ENCODE measurements at regions not wholly inside any gene's neighbourhood (a gene's known extent, or its start where the extent isn't known, plus 50 kb on each side); places are given as distances from the start of the nearest gene placed in this dataset.

DNA sequence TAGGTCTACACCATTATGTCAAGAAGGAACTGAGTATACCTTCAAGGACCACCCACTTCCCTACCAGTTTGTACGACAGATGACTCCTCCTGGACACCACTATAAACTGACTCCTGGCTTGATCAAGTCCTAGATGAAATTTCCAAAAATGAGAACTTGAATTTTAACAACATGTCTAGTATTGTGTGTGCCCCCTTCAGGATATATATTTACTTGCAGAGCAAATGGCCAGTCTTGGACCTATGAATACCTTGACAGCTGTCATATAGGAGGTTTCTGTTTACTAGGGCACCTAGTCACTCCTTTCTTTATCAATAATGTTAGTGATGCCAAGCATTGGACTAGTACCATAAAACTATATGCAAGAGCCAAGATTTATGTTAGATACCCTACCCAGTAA, 94.1 kb upstream of the TMEM26 start:
- Histone ChIP-seq H3K4ac (ENCODE audit: low read depth, low read length) (no peak overlapping the region), H3K18ac (ENCODE audit: low read depth, low read length) (no peak overlapping the region), H3K56ac (ENCODE audit: extremely low read depth, insufficient read depth, low read length) (no peak overlapping the region), H4K8ac (ENCODE audit: low read depth in 2 of 2, low read length in 2 of 2) (no peak overlapping the region), H3K79me1 (ENCODE audit: low read depth in 1 of 2, low read length in 2 of 2) (no peaks in the 10 kb centered on the region), H3K9me1 (ENCODE audit: insufficient read depth, low read length) (no peaks in the 10 kb centered on the region), H3K36me3 (ENCODE audit: control insufficient read depth, insufficient read depth, low read length) (no peaks in the 10 kb centered on the region), H2BK20ac (ENCODE audit: low read depth, low read length) (0 out of 2 replicates have a peak overlapping the region, but pooled peaks have one; percentile 15), H3K9ac (ENCODE audit: low read depth, low read length) (no peak overlapping the region), H3K9me3 (ENCODE audit: control insufficient read depth, insufficient read depth, low read length) (no peaks in the 10 kb centered on the region; the same call in 1 of the 2 replicates), H2BK5ac (ENCODE audit: low read depth, low read length, poor library complexity, severe bottlenecking) (no peak overlapping the region), H4K20me1 (ENCODE audit: insufficient read depth, low read length) (no peaks in the 10 kb centered on the region), H4K5ac (ENCODE audit: low read depth, low read length) (no peak overlapping the region), H2AK9ac (replicated peaks; ENCODE audit: low read depth, low read length, poor library complexity) (no peak overlapping the region), H3K27ac (ENCODE audit: insufficient read depth, low read length) (no peak overlapping the region), H3K14ac (replicated peaks; ENCODE audit: low read depth, low read length) (no peak overlapping the region), H3K4me2 (ENCODE audit: low read depth, low read length) (no peak overlapping the region), H2BK15ac (ENCODE audit: low read depth, low read length) (no peak overlapping the region), H2BK120ac (ENCODE audit: low read depth, low read length) (no peak overlapping the region), H3K4me1 (ENCODE audit: control insufficient read depth, insufficient read depth, low read length) (no peaks in the 10 kb centered on the region), H4K91ac (ENCODE audit: insufficient read depth, low read depth, low read length) (no peak overlapping the region), H3K23ac (ENCODE audit: low read depth, low read length) (no peak overlapping the region), H3K4me3 (ENCODE audit: insufficient read depth, low read depth, low read length) (no peak overlapping the region), H2AFZ (replicated peaks; ENCODE audit: low read length, poor library complexity) (no peak overlapping the region), H3K27me3 (ENCODE audit: control insufficient read depth, insufficient read depth, low read length) (no peaks in the 10 kb centered on the region; the same call in none of the 2 replicates), H2AK5ac (ENCODE audit: low read depth, low read length) (no peak overlapping the region)
- dilution Hi-C loops (cut with HindIII; ENCODE audit: low sequenced_read_pairs, unreplicated experiment) (no loop called here), intact Hi-C loops (cut with micrococcal nuclease) (loop anchor here (5.0 kb wide), 1 partner anchor 35 kb away; no protein-coding TSS in a partner anchor), in situ Hi-C loops (cut with MboI; ENCODE audit: low sequenced_read_pairs) (no loop called here)
- DNase-seq (no peak), ATAC-seq (ENCODE audit: low read depth) (no peak)
- BruUV-seq (replicated peaks): no TSS peak
- TF ChIP-seq CEBPB (IDR thresholded peaks at IDR 0.05; ENCODE audit: low read depth, low read length) (no peak), BHLHE40 (IDR thresholded peaks at IDR 0.05; ENCODE audit: low read depth, low read length) (no peak), POLR2A (IDR thresholded peaks at IDR 0.05; ENCODE audit: low read depth, low read length) (no peak), RFX5 (IDR thresholded peaks at IDR 0.05; ENCODE audit: low read depth, low read length) (no peak), NFE2L2 (IDR thresholded peaks at IDR 0.05; ENCODE audit: low read depth, low read length) (no peak), MXI1 (IDR thresholded peaks at IDR 0.05; ENCODE audit: borderline replicate concordance, low read depth, low read length) (no peak), CHD1 (IDR thresholded peaks at IDR 0.05; ENCODE audit: low read depth, low read length) (no peak), MAFK (IDR thresholded peaks at IDR 0.05; ENCODE audit: low read depth, low read length) (no peak), RCOR1 (IDR thresholded peaks at IDR 0.05; ENCODE audit: insufficient replicate concordance, low read length) (no peak), MAZ (IDR thresholded peaks at IDR 0.05; ENCODE audit: borderline replicate concordance, low read depth, low read length) (no peak), FOS (IDR thresholded peaks at IDR 0.05; ENCODE audit: low read depth, low read length) (no peak), RAD21 (IDR thresholded peaks at IDR 0.05; ENCODE audit: low read length) (no peak), SMC3 (IDR thresholded peaks at IDR 0.05; ENCODE audit: low read depth, low read length) (no peak)
- TF ChIP-seq, protein P1, sequence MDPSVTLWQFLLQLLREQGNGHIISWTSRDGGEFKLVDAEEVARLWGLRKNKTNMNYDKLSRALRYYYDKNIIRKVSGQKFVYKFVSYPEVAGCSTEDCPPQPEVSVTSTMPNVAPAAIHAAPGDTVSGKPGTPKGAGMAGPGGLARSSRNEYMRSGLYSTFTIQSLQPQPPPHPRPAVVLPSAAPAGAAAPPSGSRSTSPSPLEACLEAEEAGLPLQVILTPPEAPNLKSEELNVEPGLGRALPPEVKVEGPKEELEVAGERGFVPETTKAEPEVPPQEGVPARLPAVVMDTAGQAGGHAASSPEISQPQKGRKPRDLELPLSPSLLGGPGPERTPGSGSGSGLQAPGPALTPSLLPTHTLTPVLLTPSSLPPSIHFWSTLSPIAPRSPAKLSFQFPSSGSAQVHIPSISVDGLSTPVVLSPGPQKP (IDR thresholded peaks at IDR 0.05; ENCODE audit: borderline replicate concordance, low read depth, low read length): no peak
- TF ChIP-seq, protein P2, sequence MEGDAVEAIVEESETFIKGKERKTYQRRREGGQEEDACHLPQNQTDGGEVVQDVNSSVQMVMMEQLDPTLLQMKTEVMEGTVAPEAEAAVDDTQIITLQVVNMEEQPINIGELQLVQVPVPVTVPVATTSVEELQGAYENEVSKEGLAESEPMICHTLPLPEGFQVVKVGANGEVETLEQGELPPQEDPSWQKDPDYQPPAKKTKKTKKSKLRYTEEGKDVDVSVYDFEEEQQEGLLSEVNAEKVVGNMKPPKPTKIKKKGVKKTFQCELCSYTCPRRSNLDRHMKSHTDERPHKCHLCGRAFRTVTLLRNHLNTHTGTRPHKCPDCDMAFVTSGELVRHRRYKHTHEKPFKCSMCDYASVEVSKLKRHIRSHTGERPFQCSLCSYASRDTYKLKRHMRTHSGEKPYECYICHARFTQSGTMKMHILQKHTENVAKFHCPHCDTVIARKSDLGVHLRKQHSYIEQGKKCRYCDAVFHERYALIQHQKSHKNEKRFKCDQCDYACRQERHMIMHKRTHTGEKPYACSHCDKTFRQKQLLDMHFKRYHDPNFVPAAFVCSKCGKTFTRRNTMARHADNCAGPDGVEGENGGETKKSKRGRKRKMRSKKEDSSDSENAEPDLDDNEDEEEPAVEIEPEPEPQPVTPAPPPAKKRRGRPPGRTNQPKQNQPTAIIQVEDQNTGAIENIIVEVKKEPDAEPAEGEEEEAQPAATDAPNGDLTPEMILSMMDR (conservative IDR thresholded peaks at IDR 0.05; ENCODE audit: low read depth, low read length): no peak
- TF ChIP-seq, protein P3, sequence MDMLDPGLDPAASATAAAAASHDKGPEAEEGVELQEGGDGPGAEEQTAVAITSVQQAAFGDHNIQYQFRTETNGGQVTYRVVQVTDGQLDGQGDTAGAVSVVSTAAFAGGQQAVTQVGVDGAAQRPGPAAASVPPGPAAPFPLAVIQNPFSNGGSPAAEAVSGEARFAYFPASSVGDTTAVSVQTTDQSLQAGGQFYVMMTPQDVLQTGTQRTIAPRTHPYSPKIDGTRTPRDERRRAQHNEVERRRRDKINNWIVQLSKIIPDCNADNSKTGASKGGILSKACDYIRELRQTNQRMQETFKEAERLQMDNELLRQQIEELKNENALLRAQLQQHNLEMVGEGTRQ (IDR thresholded peaks at IDR 0.05; ENCODE audit: low read depth, low read length): no peak
- ChIA-PET POLR2A (ENCODE audit: unreplicated experiment) (no interaction called here), CTCF (interaction anchor here (0.7 kb wide), 1 partner anchor 25 kb away, joined by 5 read pairs; no protein-coding TSS in a partner anchor)
- no CpG with 5 or more reads among the region's 1 CpG for WGBS, 2 experiments (ENCODE audit: extremely low coverage in 2 of 2, insufficient read length in 1 of 2)
